ENCODE measurements at regions not wholly inside any gene's neighbourhood (a gene's known extent, or its start where the extent isn't known, plus 50 kb on each side); places are given as distances from the start of the nearest gene placed in this dataset.
"Not testable (repeated sequence)": the region's sequence is repeated elsewhere in the genome, so short reads cannot be mapped to it uniquely, and the experiment has no call there.

- H3K36me3 ChIP-seq (ENCODE audit: insufficient read depth, insufficient read length, low read length) = no peaks in the 10 kb centered on the region
- no peaks in the 10 kb centered on the region for H3K9me3 ChIP-seq (ENCODE audit: insufficient read depth, low read length)
- H3K27me3 ChIP-seq (ENCODE audit: insufficient read depth, insufficient read length) = no peaks in the 10 kb centered on the region
- no peak overlapping the region for H3K4me3 ChIP-seq (ENCODE audit: insufficient read length, low read depth)
- no peak for TF ChIP-seq ZNF274 (IDR thresholded peaks at IDR 0.05; ENCODE audit: low read depth, low read length)
- TF ChIP-seq YY1 (IDR thresholded peaks at IDR 0.05; ENCODE audit: insufficient read depth, insufficient read length) = no peak
- no peak for TF ChIP-seq SUZ12 (IDR thresholded peaks at IDR 0.05; ENCODE audit: extremely low read depth, insufficient read depth, insufficient read length)
- no peak for DNase-seq (ENCODE audit: low read depth, low spot score)
- H3K4me1 ChIP-seq (ENCODE audit: insufficient read depth, insufficient read length) = no peaks in the 10 kb centered on the region
- no peak overlapping the region for H3K9ac ChIP-seq (ENCODE audit: insufficient read length, low read depth)
These were observed 560.5 kb downstream of the TUSC1 start for GRCh38 chr9:25117791-25118190.

GRCh38 chr9:25102204-25102603, 556.5 kb upstream of the IZUMO3 start:
- H3K36me3 ChIP-seq (ENCODE audit: insufficient read depth, insufficient read length, low read length); H3K4me1 ChIP-seq (ENCODE audit: insufficient read depth, insufficient read length); DNase-seq (ENCODE audit: low read depth, low spot score); H3K4me3 ChIP-seq (ENCODE audit: insufficient read length, low read depth); H3K9ac ChIP-seq (ENCODE audit: insufficient read length, low read depth); H3K27me3 ChIP-seq (ENCODE audit: insufficient read depth, insufficient read length): not testable (repeated sequence)
- peaks cover 14% of the 10 kb centered on the region; the same call in 1 of the 2 replicates for H3K9me3 ChIP-seq (ENCODE audit: insufficient read depth, low read length)

- no peak for DNase-seq (ENCODE audit: low read depth, low spot score)
- no peak overlapping the region for H3K4me3 ChIP-seq (ENCODE audit: insufficient read length, low read depth)
- TF ChIP-seq ZNF274 (IDR thresholded peaks at IDR 0.05; ENCODE audit: low read depth, low read length) (no peak), SUZ12 (IDR thresholded peaks at IDR 0.05; ENCODE audit: extremely low read depth, insufficient read depth, insufficient read length) (no peak), YY1 (IDR thresholded peaks at IDR 0.05; ENCODE audit: insufficient read depth, insufficient read length) (no peak)
- H3K9me3 ChIP-seq (ENCODE audit: insufficient read depth, low read length) = no peaks in the 10 kb centered on the region
- H3K4me1 ChIP-seq (ENCODE audit: insufficient read depth, insufficient read length) = no peaks in the 10 kb centered on the region
- no peaks in the 10 kb centered on the region for H3K36me3 ChIP-seq (ENCODE audit: insufficient read depth, insufficient read length, low read length)
- H3K27me3 ChIP-seq (ENCODE audit: insufficient read depth, insufficient read length) = no peaks in the 10 kb centered on the region
- no peak overlapping the region for H3K9ac ChIP-seq (ENCODE audit: insufficient read length, low read depth)
These were observed 548.8 kb upstream of the IZUMO3 start for GRCh38 chr9:25094518-25094917.

- Histone ChIP-seq H3K36me3 (ENCODE audit: insufficient read depth, insufficient read length, low read length) (no peaks in the 10 kb centered on the region), H3K9me3 (ENCODE audit: insufficient read depth, low read length) (peaks cover 6% of the 10 kb centered on the region; the same call in 1 of the 2 replicates), H3K4me1 (ENCODE audit: insufficient read depth, insufficient read length) (no peaks in the 10 kb centered on the region), H3K9ac (ENCODE audit: insufficient read length, low read depth) (no peak overlapping the region), H3K27me3 (ENCODE audit: insufficient read depth, insufficient read length) (no peaks in the 10 kb centered on the region), H3K4me3 (ENCODE audit: insufficient read length, low read depth) (no peak overlapping the region)
- TF ChIP-seq ZNF274 (IDR thresholded peaks at IDR 0.05; ENCODE audit: low read depth, low read length) (no peak), YY1 (IDR thresholded peaks at IDR 0.05; ENCODE audit: insufficient read depth, insufficient read length) (no peak), SUZ12 (IDR thresholded peaks at IDR 0.05; ENCODE audit: extremely low read depth, insufficient read depth, insufficient read length) (no peak)
- DNase-seq (ENCODE audit: low read depth, low spot score) = no peak
These were observed 532.5 kb upstream of the IZUMO3 start for GRCh38 chr9:25078202-25078601.

GRCh38 chr9:25048098-25048724, 502.5 kb upstream of the IZUMO3 start:
- Histone ChIP-seq H3K36me3 (ENCODE audit: insufficient read depth, insufficient read length, low read length) (no peaks in the 10 kb centered on the region), H3K27me3 (ENCODE audit: insufficient read depth, insufficient read length) (no peaks in the 10 kb centered on the region), H3K4me1 (ENCODE audit: insufficient read depth, insufficient read length) (no peaks in the 10 kb centered on the region), H3K9me3 (ENCODE audit: insufficient read depth, low read length) (peaks cover 7% of the 10 kb centered on the region; the same call in 1 of the 2 replicates), H3K9ac (ENCODE audit: insufficient read length, low read depth) (no peak overlapping the region), H3K4me3 (ENCODE audit: insufficient read length, low read depth) (no peak overlapping the region)
- DNase-seq (ENCODE audit: low read depth, low spot score) = no peak
- no peak for TF ChIP-seq YY1 (IDR thresholded peaks at IDR 0.05; ENCODE audit: insufficient read depth, insufficient read length)
- TF ChIP-seq SUZ12 (IDR thresholded peaks at IDR 0.05; ENCODE audit: extremely low read depth, insufficient read depth, insufficient read length) = no peak
- TF ChIP-seq ZNF274 (IDR thresholded peaks at IDR 0.05; ENCODE audit: low read depth, low read length) = no peak

GRCh38 chr9:25045469-25045868, 499.8 kb upstream of the IZUMO3 start:
- H3K27me3 ChIP-seq (ENCODE audit: insufficient read depth, insufficient read length) = not testable (repeated sequence)

GRCh38 chr9:25029743-25030142, 484.0 kb upstream of the IZUMO3 start:
- no peak for DNase-seq (ENCODE audit: low read depth, low spot score)
- no peaks in the 10 kb centered on the region for H3K4me1 ChIP-seq (ENCODE audit: insufficient read depth, insufficient read length)
- H3K9me3 ChIP-seq (ENCODE audit: insufficient read depth, low read length) = no peaks in the 10 kb centered on the region
- H3K36me3 ChIP-seq (ENCODE audit: insufficient read depth, insufficient read length, low read length) = no peaks in the 10 kb centered on the region
- H3K4me3 ChIP-seq (ENCODE audit: insufficient read length, low read depth) = no peak overlapping the region
- H3K9ac ChIP-seq (ENCODE audit: insufficient read length, low read depth) = no peak overlapping the region
- H3K27me3 ChIP-seq (ENCODE audit: insufficient read depth, insufficient read length) = no peaks in the 10 kb centered on the region
- TF ChIP-seq SUZ12 (IDR thresholded peaks at IDR 0.05; ENCODE audit: extremely low read depth, insufficient read depth, insufficient read length) (no peak), ZNF274 (IDR thresholded peaks at IDR 0.05; ENCODE audit: low read depth, low read length) (no peak), YY1 (IDR thresholded peaks at IDR 0.05; ENCODE audit: insufficient read depth, insufficient read length) (no peak)

More at GRCh38 chr9:25045469-25045868, 499.8 kb upstream of the IZUMO3 start:
- H3K9me3 ChIP-seq (ENCODE audit: insufficient read depth, low read length); H3K4me3 ChIP-seq (ENCODE audit: insufficient read length, low read depth); H3K36me3 ChIP-seq (ENCODE audit: insufficient read depth, insufficient read length, low read length); DNase-seq (ENCODE audit: low read depth, low spot score); H3K4me1 ChIP-seq (ENCODE audit: insufficient read depth, insufficient read length); H3K9ac ChIP-seq (ENCODE audit: insufficient read length, low read depth): not testable (repeated sequence)

GRCh38 chr9:25025686-25026085, 480.0 kb upstream of the IZUMO3 start:
- no peaks in the 10 kb centered on the region for H3K27me3 ChIP-seq (ENCODE audit: insufficient read depth, insufficient read length)
- H3K4me3 ChIP-seq (ENCODE audit: insufficient read length, low read depth) = no peak overlapping the region
- no peaks in the 10 kb centered on the region for H3K4me1 ChIP-seq (ENCODE audit: insufficient read depth, insufficient read length)

More at GRCh38 chr9:25025686-25026085, 480.0 kb upstream of the IZUMO3 start:
- TF ChIP-seq YY1 (IDR thresholded peaks at IDR 0.05; ENCODE audit: insufficient read depth, insufficient read length) (no peak), SUZ12 (IDR thresholded peaks at IDR 0.05; ENCODE audit: extremely low read depth, insufficient read depth, insufficient read length) (no peak), ZNF274 (IDR thresholded peaks at IDR 0.05; ENCODE audit: low read depth, low read length) (no peak)
- no peak overlapping the region for H3K9ac ChIP-seq (ENCODE audit: insufficient read length, low read depth)
- H3K36me3 ChIP-seq (ENCODE audit: insufficient read depth, insufficient read length, low read length) = no peaks in the 10 kb centered on the region
- no peaks in the 10 kb centered on the region for H3K9me3 ChIP-seq (ENCODE audit: insufficient read depth, low read length)
- DNase-seq (ENCODE audit: low read depth, low spot score) = no peak
